T-helper 9 cell (primary cell): ENCODE measurements at regions not wholly inside any gene's neighbourhood (a gene's known extent, or its start where the extent isn't known, plus 50 kb on each side); places are given as distances from the start of the nearest gene placed in this dataset.
A peak's percentile ranks its signal among the peaks of the same experiment; 100 is the strongest.
"Not testable (repeated sequence)": the region's sequence is repeated elsewhere in the genome, so short reads cannot be mapped to it uniquely, and the experiment has no call there.

Source experiments
- DNase-seq: peaks from one replicate; pipeline ENCODE4 v3.0.0-alpha.2; 2020

DNA sequence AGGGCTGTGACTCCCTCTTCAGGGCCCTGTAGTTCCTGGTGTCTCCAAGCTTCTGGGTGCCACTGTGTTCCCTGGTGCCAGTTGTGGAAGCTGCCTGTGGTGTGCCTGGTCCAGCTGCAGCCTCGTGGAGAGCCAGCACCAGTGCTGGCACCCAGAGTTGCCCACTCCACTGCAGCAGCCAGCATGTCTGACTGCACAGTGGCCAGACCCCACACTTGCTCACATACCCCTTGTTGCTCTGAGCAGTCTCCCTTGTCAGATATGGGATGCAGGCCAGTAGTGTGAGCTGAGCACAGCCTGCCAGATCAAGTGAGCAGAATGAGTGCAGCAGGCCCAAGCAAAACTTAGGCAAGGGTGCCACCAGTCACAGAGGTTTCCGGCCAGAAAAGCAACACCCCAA lies 108.6 kb downstream of the ZMAT1 start:
- no peak for DNase-seq

GRCh38 chrX:101817739-101818138 lies 114.1 kb downstream of the ZMAT1 start:
- not testable (repeated sequence) for DNase-seq

GRCh38 chrX:101813200-101813599 lies 118.6 kb downstream of the ZMAT1 start:
- no peak for DNase-seq

GRCh38 chrX:101803451-101803850 lies 128.4 kb downstream of the ZMAT1 start:
- DNase-seq, result no peak

- peak; percentile 67 for DNase-seq
These were observed 132.4 kb downstream of the ZMAT1 start for GRCh38 chrX:101799387-101799786.

DNA sequence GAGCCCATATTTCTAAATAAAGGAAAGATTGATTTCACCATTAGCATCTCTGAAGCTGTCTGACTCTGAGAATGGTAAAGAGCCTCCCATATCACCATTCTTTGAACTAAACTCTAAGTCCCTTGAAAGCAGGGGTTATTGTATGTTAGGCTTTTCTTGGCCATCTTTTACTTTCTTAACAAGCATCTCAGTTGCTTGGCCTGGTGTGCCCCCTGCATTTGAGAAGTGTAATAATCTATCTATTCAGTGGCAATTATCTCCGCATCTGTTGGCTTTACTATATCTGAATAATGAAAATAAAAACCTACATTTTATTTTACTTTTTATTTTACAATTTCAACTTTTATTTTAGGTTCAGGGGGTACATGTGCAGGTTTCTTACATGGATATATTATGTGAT lies 128.3 kb upstream of the ARMCX2 start:
- DNase-seq, result no peak

- DNase-seq, result no peak
These were observed 125.5 kb upstream of the ARMCX2 start for GRCh38 chrX:101785142-101785541.

GRCh38 chrX:101780421-101780820 lies 120.8 kb upstream of the ARMCX2 start:
- not testable (repeated sequence) for DNase-seq

GRCh38 chrX:101774340-101774739 lies 114.7 kb upstream of the ARMCX2 start:
- DNase-seq, result no peak

GRCh38 chrX:101764538-101764937 lies 104.9 kb upstream of the ARMCX2 start:
- DNase-seq, result no peak

GRCh38 chrX:101759000-101759399 lies 99.3 kb upstream of the ARMCX2 start:
- peak; percentile 3 for DNase-seq

DNA sequence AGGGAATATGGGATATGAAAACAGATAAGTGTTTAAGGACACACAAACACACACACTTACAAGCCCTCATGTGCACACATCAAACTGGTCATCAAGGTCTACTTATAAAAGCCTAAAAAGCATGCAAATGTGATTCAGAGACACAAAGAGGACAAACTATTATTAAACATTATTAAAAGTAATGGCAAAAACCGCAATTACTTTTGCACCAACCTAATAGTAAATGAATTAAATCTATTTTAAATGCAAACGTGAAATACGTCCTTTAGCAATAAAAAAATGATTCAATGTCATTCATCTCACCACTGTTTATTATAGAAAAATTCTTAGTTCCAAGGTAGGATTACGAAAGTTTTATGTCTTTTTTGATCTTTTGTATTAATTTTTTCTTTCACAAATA lies 91.1 kb upstream of the ARMCX2 start:
- no peak for DNase-seq

DNA sequence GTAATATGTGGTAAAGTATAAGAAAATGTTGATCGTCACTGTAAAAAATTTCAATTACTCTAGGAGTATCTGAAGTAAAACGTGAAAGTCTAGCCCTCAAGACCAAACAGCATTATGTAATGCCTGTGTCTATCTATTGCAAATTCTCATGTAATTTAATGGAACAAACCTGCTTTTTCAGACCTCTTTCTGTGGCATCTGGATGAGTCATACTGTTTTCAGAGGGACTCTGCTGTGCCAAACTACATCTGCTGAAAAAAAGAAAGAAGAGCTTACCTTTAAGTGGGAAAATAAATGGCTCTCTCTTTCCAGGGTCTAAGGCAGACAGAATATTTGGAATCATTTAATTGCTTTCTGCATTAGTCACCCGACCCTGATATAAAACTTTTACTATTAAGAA lies 89.8 kb upstream of the ARMCX2 start:
- no peak for DNase-seq

DNA sequence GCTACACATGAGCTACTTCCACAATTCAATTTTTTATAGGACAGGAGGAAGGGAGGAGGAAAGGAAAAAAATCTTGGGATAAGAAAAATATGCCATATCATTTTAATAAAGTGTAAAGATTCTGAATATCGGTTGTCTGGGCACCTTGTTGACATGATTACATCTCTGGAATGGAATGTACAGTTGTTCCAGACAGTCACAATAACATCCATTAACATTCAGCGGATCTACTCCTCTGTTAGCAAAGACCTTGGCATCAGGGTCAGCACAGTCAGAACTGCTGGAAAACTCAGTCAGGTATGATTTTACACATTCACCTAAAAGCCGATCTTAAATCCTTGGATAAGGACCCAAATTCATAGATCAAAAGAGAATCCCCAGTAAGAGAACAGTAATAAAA lies 85.4 kb upstream of the ARMCX2 start:
- DNase-seq, result no peak

GRCh38 chrX:101744085-101744484 lies 84.4 kb upstream of the ARMCX2 start:
- no peak for DNase-seq

DNA sequence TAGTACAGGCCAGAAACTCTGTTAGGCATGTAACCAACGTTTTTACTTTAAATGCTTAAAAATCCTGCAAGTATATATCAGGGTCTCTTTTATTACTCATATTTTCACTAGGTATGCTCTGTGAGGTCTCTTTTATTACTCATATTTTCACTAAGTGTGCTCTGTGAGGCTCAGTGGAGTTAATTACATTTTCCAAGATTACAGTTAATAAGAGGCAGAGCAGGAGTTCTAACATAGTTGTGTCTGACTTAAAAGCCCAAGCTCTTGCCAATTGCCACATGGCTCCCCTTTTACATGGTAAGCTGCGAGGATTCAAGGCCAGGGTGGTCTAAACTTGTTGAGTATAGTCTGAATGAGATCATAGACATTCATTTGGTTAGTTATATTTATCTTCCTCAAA lies 81.0 kb upstream of the ARMCX2 start:
- DNase-seq, result no peak

DNA sequence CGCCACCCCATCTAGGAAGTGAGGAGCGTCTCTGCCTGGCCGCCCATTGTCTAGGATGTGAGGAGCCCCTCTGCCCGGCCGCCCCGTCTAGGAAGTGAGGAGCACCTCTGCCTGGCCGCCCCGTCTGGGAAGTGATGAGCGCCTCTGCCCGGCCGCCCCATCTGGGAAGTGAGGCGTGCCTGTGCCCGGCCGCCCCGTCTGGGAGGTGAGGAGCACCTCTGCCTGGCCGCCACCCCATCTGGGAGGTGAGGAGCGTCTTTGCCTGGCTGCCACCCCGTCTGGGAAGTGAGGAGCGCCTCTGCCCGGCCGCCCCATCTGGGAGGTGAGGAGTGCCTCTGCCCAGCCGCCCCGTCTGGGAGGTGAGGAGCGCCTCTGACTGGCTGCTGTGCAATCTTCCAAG lies 79.2 kb upstream of the ARMCX2 start:
- DNase-seq, result not testable (repeated sequence)

DNA sequence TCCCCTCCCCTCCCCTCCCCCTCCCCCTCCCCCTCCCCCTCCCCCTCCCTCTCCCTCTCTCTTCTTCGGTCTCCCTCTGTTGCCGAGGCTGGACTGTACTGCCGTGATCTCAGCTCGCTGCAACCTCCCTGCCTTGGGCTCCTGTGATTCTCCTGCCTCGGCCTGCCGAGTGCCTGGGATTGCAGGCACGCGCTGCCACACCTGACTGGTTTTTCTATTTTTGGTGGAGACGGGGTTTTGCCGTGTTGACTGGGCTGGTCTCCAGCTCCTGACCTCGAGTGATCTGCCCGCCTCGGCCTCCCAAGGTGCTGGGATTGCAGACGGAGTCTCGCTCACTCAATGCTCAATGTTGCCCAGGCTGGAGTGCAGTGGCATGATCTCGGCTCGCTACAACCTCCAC lies 78.8 kb upstream of the ARMCX2 start:
- not testable (repeated sequence) for DNase-seq

- DNase-seq, result no peak
These were observed 77.0 kb upstream of the ARMCX2 start for GRCh38 chrX:101736651-101737050.

GRCh38 chrX:101732870-101733269 lies 73.2 kb upstream of the ARMCX2 start:
- no peak for DNase-seq

GRCh38 chrX:101729986-101730385 lies 70.3 kb upstream of the ARMCX2 start:
- DNase-seq, result no peak
